ENCODE measurements at regions not wholly inside any gene's neighbourhood (a gene's known extent, or its start where the extent isn't known, plus 50 kb on each side); places are given as distances from the start of the nearest gene placed in this dataset.

DNA sequence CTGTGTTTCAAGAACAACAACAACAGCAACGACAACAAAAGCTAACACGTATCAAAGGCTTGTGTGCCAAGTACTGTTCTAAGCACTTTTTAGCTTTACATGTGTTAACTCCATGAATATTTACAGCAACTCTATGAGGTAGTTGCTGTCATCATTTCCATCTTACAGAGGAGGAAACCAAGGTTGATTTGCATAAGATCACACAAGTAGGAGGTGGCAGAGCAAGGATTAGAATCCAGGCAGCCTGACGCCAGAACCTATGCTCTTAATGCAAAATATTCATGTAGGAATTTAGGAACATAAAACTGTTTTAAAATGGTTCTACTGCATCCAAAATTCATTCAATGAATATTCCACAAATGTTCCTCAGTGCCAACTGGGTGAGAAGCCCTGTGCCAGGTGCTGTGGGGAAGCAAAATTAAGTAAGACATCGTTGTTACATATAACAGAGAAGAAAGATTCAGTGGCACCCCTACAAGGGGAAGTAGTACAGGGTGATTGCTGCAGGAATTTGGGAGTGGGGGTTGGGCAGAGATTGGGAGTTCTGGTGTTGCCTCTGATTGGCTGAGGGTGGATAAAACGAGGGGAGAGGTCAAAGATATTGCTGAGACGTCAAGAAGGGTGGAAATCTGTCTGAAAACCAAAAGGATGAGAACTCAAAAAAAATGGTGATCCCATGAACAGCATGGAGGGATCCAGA, 86.1 kb upstream of the ARHGAP20 start:
- intact Hi-C loops (cut with DNase I) = no loop called here
- Histone ChIP-seq H3K4me3 (no peak overlapping the region), H3K4me1 (no peaks in the 10 kb centered on the region), H3K9me3 (no peaks in the 10 kb centered on the region), H3K36me3 (no peaks in the 10 kb centered on the region), H3K27me3 (no peaks in the 10 kb centered on the region), H3K27ac (no peak overlapping the region)
- peak in 1 of 4 donors; percentile 47 for ATAC-seq
- DNase-seq = no peak
- WGBS (ENCODE audit: insufficient coverage, low coverage, low lambda C conversion rate, missing lambda C conversion rate) = 48% methylated on average over 6 of the region's 6 CpGs
- no peak for TF ChIP-seq POLR2A (IDR thresholded peaks at IDR 0.05)
- TF ChIP-seq, protein P1, sequence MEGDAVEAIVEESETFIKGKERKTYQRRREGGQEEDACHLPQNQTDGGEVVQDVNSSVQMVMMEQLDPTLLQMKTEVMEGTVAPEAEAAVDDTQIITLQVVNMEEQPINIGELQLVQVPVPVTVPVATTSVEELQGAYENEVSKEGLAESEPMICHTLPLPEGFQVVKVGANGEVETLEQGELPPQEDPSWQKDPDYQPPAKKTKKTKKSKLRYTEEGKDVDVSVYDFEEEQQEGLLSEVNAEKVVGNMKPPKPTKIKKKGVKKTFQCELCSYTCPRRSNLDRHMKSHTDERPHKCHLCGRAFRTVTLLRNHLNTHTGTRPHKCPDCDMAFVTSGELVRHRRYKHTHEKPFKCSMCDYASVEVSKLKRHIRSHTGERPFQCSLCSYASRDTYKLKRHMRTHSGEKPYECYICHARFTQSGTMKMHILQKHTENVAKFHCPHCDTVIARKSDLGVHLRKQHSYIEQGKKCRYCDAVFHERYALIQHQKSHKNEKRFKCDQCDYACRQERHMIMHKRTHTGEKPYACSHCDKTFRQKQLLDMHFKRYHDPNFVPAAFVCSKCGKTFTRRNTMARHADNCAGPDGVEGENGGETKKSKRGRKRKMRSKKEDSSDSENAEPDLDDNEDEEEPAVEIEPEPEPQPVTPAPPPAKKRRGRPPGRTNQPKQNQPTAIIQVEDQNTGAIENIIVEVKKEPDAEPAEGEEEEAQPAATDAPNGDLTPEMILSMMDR (IDR thresholded peaks at IDR 0.05) = no peak

DNA sequence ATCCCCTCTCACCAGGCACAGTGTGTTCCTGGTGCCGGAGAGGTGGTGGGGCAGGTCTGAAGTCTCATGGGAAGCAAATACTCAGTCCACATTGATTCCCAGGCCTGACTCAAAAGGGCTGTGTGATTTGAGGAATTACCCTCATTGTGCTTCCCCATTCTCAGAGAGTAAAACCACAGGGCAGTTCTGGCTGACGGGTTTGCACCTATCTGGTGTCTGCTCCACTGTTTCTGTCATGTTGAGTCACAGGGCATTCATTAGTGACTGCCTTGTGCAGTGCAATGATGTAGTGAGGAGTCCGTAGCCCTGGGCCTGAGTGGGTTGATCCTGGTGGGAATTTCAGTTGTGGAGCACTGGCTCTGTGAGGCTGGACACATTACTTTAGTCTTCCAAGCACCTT, 85.2 kb upstream of the ARHGAP20 start:
- TF ChIP-seq, protein P1 (IDR thresholded peaks at IDR 0.05) = no peak
- TF ChIP-seq POLR2A (IDR thresholded peaks at IDR 0.05) = no peak
- Histone ChIP-seq H3K27ac (no peak overlapping the region), H3K9me3 (no peaks in the 10 kb centered on the region), H3K27me3 (no peaks in the 10 kb centered on the region), H3K4me3 (no peak overlapping the region), H3K4me1 (no peaks in the 10 kb centered on the region), H3K36me3 (no peaks in the 10 kb centered on the region)
- no peak for DNase-seq
- ATAC-seq = peak; percentile 36 to 70 (median 50)
- intact Hi-C loops (cut with DNase I) = no loop called here
- WGBS (ENCODE audit: insufficient coverage, low coverage, low lambda C conversion rate, missing lambda C conversion rate) = 63% methylated on average over 2 of the region's 3 CpGs

DNA sequence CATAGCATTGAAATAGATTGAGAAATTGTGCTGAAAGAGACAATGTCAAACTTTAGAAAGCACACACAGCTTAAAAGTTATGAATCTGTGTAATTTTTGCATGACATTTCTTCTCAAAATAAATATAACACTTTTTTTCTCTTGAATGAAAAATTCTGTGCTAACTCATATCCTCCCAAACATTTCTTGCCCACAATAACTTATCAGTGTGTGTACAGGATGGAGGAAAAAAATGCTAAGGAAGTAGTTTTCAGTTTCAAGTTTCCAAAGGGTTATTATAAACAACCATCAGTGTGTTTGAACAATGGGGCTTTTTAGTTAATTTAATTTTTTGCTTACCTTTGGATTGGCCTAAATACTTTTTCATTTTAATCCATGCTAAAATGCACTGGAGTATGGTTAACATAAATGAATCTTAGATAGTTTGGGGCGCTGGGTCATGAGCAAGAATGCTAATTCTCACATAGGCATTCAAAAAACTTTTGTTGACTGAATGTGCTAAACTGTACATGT, 82.9 kb upstream of the ARHGAP20 start:
- Histone ChIP-seq H3K36me3 (no peaks in the 10 kb centered on the region), H3K4me1 (no peaks in the 10 kb centered on the region), H3K27me3 (no peaks in the 10 kb centered on the region), H3K9me3 (no peaks in the 10 kb centered on the region), H3K4me3 (no peak overlapping the region), H3K27ac (no peak overlapping the region)
- TF ChIP-seq, protein P1 (IDR thresholded peaks at IDR 0.05) = no peak
- TF ChIP-seq POLR2A (IDR thresholded peaks at IDR 0.05) = no peak
- DNase-seq (no peak), ATAC-seq (peak in 3 of 4 donors; percentile 24 to 40 (median 34))
- WGBS (ENCODE audit: insufficient coverage, low coverage, low lambda C conversion rate, missing lambda C conversion rate) = 83% methylated on average over 1 of the region's 1 CpG
- intact Hi-C loops (cut with DNase I) = no loop called here

DNA sequence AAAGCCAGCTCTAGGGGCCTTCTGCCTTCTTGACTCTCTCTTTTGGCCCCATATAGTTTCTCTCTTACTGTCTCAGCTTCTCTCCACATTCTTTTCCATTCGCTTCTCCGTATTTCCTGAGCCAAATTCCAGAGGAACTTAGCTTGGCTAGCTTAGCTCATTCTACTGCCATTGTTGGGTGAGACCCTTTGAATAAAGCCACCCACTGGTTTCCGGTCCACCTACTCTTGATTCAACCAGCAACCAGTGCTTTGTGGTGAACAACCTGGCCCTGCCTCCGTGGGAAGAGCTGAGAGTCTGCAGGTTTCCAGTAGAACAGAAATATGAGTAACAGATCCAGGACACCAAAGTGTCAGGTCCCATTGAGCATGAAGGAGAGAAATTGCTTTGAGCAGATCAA, 81.3 kb upstream of the ARHGAP20 start:
- TF ChIP-seq, protein P1 (IDR thresholded peaks at IDR 0.05) = no peak
- no peak for TF ChIP-seq POLR2A (IDR thresholded peaks at IDR 0.05)
- no peak for DNase-seq
- Histone ChIP-seq H3K4me1 (no peaks in the 10 kb centered on the region), H3K9me3 (no peaks in the 10 kb centered on the region), H3K4me3 (no peak overlapping the region), H3K36me3 (no peaks in the 10 kb centered on the region), H3K27me3 (no peaks in the 10 kb centered on the region), H3K27ac (no peak overlapping the region)
- no peak for ATAC-seq
- 72% methylated on average over 3 of the region's 4 CpGs for WGBS (ENCODE audit: insufficient coverage, low coverage, low lambda C conversion rate, missing lambda C conversion rate)
- intact Hi-C loops (cut with DNase I) = no loop called here
